Activated CD8-positive, alpha-beta memory T cell treated with anti-CD3 and anti-CD28 coated beads, Interleukin-2, amount 10 ng/mL, durations not matched to agents 7 days and 5 days (primary cell): ENCODE measurements at regions not wholly inside any gene's neighbourhood (a gene's known extent, or its start where the extent isn't known, plus 50 kb on each side); places are given as distances from the start of the nearest gene placed in this dataset.
"Not testable (repeated sequence)": the region's sequence is repeated elsewhere in the genome, so short reads cannot be mapped to it uniquely, and the experiment has no call there.

Source experiments
- ATAC-seq: fragments of 150-1000 bp; cut with Tn5 transposase; one replicate; pipeline ENCODE4 v1.10.0; 2021; ENCODE audit warnings: moderate library complexity
- CTCF ChIA-PET: fragments of 350-600 bp; sonication (Branson Sonifier 250); formaldehyde crosslinking; loops from one replicate; lab custom pipeline; 2021; ENCODE audit warnings: antibody characterized with exemption; lab: Charles Lee
- DNase-seq: peaks from one replicate; pipeline ENCODE4 v3.0.0-alpha.2; 2020
- H3K27ac Mint-ChIP-seq: one replicate; pipeline ENCODE4 v1.8.0; 2021; ENCODE audit warnings: mild to moderate bottlenecking, mixed read lengths
- H3K27me3 Mint-ChIP-seq: one replicate; pipeline ENCODE4 v1.8.0; 2021; ENCODE audit warnings: mixed read lengths
- H3K36me3 Mint-ChIP-seq: one replicate; pipeline ENCODE4 v1.8.0; 2021; ENCODE audit warnings: mild to moderate bottlenecking, mixed read lengths
- H3K4me1 Mint-ChIP-seq: one replicate; pipeline ENCODE4 v1.8.0; 2021; ENCODE audit warnings: mixed read lengths
- H3K4me3 Mint-ChIP-seq: one replicate; pipeline ENCODE4 v1.8.0; 2021; ENCODE audit warnings: mild to moderate bottlenecking, moderate library complexity, mixed read lengths
- H3K9me3 Mint-ChIP-seq: one replicate; pipeline ENCODE4 v1.8.0; 2022; ENCODE audit warnings: low read depth, mixed read lengths

DNA sequence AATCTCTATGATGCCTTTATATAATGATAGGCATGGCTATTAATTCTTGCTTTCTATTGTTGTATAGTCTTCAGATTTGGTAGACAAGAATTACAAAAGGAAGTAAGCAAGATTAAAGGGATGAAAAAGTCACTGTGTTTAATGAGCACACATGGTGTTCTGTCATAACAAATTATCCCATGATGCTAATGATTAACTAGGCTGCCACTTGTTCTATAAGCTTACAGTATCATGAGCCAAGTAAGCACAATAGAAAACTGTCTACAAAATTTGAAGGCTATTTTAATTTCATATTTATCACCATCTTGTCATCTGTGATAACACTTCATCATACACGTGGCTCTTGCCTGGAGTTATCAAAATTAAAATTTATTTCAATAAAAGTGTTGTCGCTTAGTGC, 466.7 kb downstream of the GASK1B start:
- Mint-ChIP-seq H3K9me3 (peaks cover 2% of the 10 kb centered on the region), H3K4me3 (no peak overlapping the region), H3K27ac (no peak overlapping the region), H3K27me3 (no peaks in the 10 kb centered on the region), H3K36me3 (no peaks in the 10 kb centered on the region), H3K4me1 (no peaks in the 10 kb centered on the region)
- DNase-seq (no peak), ATAC-seq (no peak)
- CTCF ChIA-PET: no interaction called here

DNA sequence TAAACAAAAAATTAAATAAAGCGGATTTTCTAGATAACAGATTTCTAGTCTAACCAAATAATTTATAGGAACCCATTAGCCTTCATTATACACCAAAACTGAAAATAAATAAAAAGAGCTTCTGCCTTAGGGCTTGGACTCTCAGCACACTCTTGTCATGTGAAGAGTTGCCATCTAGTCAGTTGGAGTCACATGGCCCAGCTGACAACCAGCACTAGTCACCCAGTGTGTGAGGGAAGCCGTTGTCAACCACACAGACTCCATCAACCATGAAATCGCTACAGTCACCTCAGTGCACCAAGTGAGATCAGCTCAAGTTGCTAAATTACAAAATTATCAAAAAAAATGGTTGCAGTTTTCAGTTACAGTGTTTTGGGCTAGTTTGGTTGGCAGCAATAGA, 470.0 kb downstream of the GASK1B start:
- DNase-seq: no peak
- ATAC-seq: no peak
- CTCF ChIA-PET: no interaction called here
- no peaks in the 10 kb centered on the region for H3K27me3 Mint-ChIP-seq
- H3K4me1 Mint-ChIP-seq: no peaks in the 10 kb centered on the region
- H3K36me3 Mint-ChIP-seq: no peaks in the 10 kb centered on the region
- H3K4me3 Mint-ChIP-seq: no peak overlapping the region
- H3K27ac Mint-ChIP-seq: no peak overlapping the region
- H3K9me3 Mint-ChIP-seq: peaks cover 2% of the 10 kb centered on the region

DNA sequence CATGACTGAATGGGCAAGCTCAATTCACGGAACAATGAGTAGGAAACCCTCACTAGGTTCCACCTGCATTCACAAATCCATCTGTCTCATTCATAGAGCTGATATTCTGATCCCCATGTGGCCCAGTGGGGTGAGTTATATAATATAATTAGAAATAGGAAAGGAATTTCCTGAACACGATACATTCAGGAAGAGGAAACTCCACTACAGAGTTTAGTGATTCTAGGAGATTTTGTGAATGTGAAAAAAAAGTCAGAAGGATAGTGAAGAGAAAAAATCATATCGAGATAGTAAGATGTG, 471.2 kb downstream of the GASK1B start:
- no peak for DNase-seq
- no peaks in the 10 kb centered on the region for H3K36me3 Mint-ChIP-seq
- H3K27me3 Mint-ChIP-seq: no peaks in the 10 kb centered on the region
- H3K27ac Mint-ChIP-seq: no peak overlapping the region
- no peaks in the 10 kb centered on the region for H3K4me1 Mint-ChIP-seq
- CTCF ChIA-PET: no interaction called here
- H3K4me3 Mint-ChIP-seq: no peak overlapping the region
- ATAC-seq: no peak
- H3K9me3 Mint-ChIP-seq: peaks cover 2% of the 10 kb centered on the region

DNA sequence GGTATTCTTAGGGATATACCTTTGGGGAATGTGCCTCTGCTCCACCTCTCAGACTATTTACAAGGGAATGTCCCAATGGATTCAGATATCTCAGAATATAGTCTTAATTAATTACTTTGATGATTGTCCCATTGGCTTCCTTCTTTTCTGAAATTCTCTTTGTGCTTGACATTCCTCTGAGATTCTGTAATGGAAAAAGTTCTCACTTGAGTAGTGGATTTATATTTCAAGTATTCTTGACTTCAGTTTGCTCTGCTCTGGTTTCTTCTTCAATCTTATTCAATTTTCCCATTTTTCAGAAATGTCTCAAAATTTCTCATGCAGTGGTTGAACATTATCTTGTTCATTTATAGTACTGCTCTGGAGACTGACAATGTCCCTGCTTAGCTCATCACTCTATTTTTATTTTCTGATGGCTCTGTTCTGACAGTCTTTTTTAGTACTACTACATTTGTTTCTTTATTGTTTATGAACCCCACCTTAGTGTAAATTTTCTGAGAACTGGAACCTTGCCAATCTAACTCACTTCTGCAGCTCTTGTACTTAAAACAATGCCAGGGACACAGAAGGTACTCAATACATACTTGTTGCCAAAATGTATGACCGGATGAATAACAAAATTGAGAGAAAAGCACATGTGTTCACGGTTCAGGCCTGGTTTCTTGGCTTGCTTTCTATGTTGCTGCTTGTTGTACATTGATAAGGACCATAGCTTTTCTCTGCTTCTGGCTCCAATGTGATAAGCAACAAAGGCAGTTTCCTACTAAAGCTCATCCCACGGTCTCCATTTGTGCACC, 471.7 kb downstream of the GASK1B start:
- H3K4me1 Mint-ChIP-seq: no peaks in the 10 kb centered on the region
- no peak overlapping the region for H3K4me3 Mint-ChIP-seq
- no peaks in the 10 kb centered on the region for H3K36me3 Mint-ChIP-seq
- H3K27ac Mint-ChIP-seq: no peak overlapping the region
- peaks cover 2% of the 10 kb centered on the region for H3K9me3 Mint-ChIP-seq
- CTCF ChIA-PET: no interaction called here
- no peaks in the 10 kb centered on the region for H3K27me3 Mint-ChIP-seq
- no peak for ATAC-seq
- no peak for DNase-seq

DNA sequence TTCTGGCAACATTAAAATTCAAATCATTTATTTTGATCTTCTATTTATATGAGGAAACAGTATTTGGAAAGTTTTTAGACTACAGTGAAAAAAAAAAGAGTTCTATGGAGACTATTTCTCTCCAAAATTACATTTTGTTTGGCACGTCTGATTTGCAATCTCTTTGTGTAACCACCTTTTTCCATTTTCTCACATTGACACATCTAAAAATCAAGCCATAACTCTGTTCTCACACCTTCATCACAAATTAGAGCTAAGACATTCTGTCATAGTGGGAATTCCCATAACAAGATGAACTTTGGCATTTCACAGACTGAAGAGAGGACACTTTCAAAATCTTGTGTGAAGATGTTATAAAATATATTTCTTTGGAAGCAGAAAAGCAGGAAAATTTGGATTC, 468.9 kb downstream of the GRIA2 start:
- H3K27ac Mint-ChIP-seq: no peak overlapping the region
- CTCF ChIA-PET: no interaction called here
- ATAC-seq: no peak

DNA sequence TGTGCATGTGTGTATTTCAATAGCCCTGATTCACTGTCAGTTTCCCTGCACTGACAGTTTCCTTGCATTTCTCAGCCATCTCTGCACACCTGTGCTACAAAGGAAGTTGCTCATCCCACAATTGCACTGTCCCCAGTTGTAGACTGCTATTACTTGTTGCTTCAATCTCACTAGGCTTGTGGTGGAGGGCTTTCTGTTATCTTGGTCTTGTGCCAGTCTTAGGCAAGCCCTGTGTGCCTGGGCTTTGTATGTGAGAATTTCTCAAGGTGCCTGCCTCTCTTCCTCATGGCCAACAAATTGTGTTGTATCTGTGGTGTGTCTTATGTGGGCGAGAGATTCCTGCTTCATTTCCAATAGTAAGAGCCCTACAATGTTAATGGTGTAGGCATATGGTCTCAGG, 467.4 kb downstream of the GRIA2 start:
- H3K36me3 Mint-ChIP-seq: no peaks in the 10 kb centered on the region
- CTCF ChIA-PET: no interaction called here
- no peak overlapping the region for H3K4me3 Mint-ChIP-seq
- H3K27me3 Mint-ChIP-seq: no peaks in the 10 kb centered on the region
- DNase-seq (no peak), ATAC-seq (no peak)
- no peaks in the 10 kb centered on the region for H3K4me1 Mint-ChIP-seq
- H3K9me3 Mint-ChIP-seq: peaks cover 2% of the 10 kb centered on the region
- H3K27ac Mint-ChIP-seq: no peak overlapping the region

More for the DNA sequence above, 468.9 kb downstream of the GRIA2 start:
- Mint-ChIP-seq H3K9me3 (peaks cover 2% of the 10 kb centered on the region), H3K36me3 (no peaks in the 10 kb centered on the region), H3K27me3 (no peaks in the 10 kb centered on the region), H3K4me3 (no peak overlapping the region), H3K4me1 (no peaks in the 10 kb centered on the region)
- no peak for DNase-seq

DNA sequence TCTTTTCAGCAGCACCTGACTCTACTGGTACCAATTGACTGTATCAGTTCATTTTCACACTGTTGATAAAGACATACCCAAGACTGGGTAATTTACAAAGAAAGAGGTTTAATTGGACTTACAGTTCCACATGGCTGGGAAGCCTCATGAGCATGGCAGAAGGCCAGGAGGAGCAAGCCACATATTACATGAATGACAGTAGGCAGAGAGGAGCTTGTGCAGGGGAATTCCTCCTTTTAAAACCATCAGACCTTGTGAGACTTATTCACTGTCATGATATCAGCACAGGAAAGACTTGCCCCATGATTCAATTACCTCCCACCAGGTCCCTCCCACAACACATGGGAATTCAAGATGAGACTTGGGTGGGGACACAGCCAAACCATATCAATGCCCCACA, 458.8 kb downstream of the GRIA2 start:
- H3K27me3 Mint-ChIP-seq, H3K4me3 Mint-ChIP-seq, H3K9me3 Mint-ChIP-seq, ATAC-seq, DNase-seq, CTCF ChIA-PET, H3K4me1 Mint-ChIP-seq, H3K27ac Mint-ChIP-seq, H3K36me3 Mint-ChIP-seq: not testable (repeated sequence)

DNA sequence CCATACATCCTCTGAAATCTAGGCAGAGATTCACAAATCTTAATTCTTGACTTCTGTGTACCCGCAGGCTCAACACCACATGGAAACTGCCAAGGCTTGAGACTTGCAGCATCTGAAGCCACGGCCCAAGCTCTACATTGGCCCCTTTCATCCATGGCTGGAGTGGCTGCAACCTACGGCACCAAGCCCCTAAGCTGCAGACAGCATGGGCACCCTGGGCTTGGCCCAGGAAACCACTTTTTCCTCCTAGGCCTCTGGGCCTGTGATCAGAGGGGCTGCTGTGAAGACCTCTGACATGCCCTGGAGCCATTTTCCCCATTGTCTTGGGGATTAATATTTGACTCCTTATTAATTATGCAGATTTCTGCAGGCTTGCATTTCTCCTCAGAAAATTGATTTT, 457.9 kb downstream of the GRIA2 start:
- Mint-ChIP-seq H3K36me3 (no peaks in the 10 kb centered on the region), H3K4me3 (no peak overlapping the region), H3K9me3 (peaks cover 7% of the 10 kb centered on the region), H3K27ac (no peak overlapping the region), H3K4me1 (no peaks in the 10 kb centered on the region), H3K27me3 (no peaks in the 10 kb centered on the region)
- ATAC-seq (no peak), DNase-seq (no peak)
- CTCF ChIA-PET: no interaction called here

DNA sequence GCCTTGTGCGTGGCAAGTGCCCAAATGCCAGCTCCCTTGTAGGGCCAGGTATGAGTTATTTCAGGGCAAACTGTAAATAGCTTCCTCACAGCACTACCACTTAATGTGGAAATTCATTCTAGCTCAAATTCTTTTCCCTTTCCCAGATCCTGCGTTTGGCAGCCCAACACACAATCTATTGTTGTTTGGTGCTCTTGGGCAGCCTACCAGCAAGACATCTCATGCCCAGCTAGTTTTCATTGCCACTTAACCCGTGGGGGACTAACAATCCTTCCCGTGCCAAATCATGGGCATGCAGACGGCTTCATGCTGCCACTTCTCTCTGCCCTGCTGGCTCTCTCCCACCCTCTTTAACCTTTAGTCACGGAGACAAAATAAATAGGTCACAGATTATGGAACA, 454.2 kb downstream of the GRIA2 start:
- CTCF ChIA-PET: no interaction called here
- Mint-ChIP-seq H3K4me3 (no peak overlapping the region), H3K4me1 (no peaks in the 10 kb centered on the region), H3K27ac (no peak overlapping the region), H3K9me3 (peaks cover 7% of the 10 kb centered on the region), H3K27me3 (no peaks in the 10 kb centered on the region), H3K36me3 (no peaks in the 10 kb centered on the region)
- ATAC-seq (no peak), DNase-seq (no peak)

DNA sequence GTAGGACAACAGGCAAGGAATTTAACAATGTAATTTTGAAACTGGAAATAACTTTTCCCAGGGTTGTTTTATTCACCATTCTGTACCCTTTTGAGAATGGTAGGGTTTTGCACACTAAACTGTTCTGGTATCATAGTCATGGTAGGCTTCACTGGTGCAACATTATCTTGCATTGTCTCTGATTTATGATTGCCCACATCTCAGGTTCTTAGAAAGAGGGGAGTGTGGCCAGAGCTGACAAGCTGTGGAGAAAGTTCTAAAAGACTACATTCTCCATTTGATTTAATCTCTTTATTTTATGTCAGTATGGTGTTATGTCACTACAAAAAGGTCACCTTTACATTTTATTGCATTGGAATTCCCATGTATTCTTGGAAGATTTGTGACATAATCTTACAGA, 447.3 kb downstream of the GRIA2 start:
- no peaks in the 10 kb centered on the region for H3K9me3 Mint-ChIP-seq

DNA sequence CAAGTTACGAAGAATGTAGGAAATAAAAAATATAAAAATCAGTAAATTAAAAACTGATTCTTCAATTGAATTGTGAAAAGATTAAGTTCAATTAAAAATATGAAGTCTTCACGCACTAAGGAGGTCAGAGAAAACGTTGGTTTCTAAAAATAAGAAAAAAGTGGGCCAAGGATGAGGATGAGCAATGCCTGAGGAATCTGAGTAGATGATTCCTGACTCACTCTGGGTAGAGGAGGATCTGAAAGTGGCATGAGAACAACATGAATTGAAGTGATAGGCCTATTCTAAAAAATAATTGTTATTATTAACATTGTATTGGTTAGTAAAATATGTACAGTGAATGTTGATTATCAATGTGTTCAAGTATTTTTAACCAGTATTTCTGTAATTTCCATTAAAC, 444.2 kb downstream of the GRIA2 start:
- CTCF ChIA-PET: no interaction called here
- H3K9me3 Mint-ChIP-seq: no peaks in the 10 kb centered on the region
- DNase-seq (no peak), ATAC-seq (no peak)
- no peaks in the 10 kb centered on the region for H3K27me3 Mint-ChIP-seq
- H3K27ac Mint-ChIP-seq: no peak overlapping the region
- no peaks in the 10 kb centered on the region for H3K36me3 Mint-ChIP-seq
- no peak overlapping the region for H3K4me3 Mint-ChIP-seq
- H3K4me1 Mint-ChIP-seq: no peaks in the 10 kb centered on the region

More for the DNA sequence above, 447.3 kb downstream of the GRIA2 start:
- H3K4me3 Mint-ChIP-seq: no peak overlapping the region
- CTCF ChIA-PET: no interaction called here
- ATAC-seq (no peak), DNase-seq (no peak)
- H3K4me1 Mint-ChIP-seq: no peaks in the 10 kb centered on the region
- no peaks in the 10 kb centered on the region for H3K27me3 Mint-ChIP-seq
- no peak overlapping the region for H3K27ac Mint-ChIP-seq
- no peaks in the 10 kb centered on the region for H3K36me3 Mint-ChIP-seq

DNA sequence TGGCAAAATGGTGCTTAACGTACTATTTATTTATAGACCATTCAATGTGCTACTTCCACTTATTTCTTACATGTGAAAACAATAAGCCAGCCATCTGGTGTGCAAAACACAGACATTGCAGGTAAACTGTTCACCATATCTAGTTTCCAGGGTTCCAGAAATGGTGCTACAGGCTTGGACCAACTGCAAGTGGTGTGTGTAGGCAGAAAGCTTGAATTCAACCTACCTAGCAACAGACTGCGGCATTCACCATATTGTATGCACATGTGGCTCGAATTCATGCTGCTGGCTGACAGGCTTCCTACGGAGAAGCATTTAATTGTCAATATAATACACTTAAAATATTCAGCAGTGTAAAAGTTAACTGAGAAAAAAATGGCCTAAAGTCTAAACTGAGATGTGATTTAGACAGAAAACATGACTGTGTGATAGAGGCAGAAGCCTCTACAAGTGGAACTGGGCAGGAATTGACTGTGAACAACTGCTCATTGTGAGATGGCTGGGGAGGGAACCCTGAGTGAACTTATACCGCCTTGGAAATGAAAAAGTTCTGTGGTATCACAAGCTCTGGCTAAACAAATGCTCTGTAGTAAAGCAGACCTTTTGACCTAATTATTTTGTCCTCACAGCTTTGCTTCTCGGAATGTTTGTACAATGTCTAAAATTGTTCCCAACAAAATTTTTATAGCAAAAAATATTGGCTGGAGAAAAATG, 434.7 kb downstream of the GRIA2 start:
- H3K27ac Mint-ChIP-seq: no peak overlapping the region
- no peak for ATAC-seq
- CTCF ChIA-PET: no interaction called here
- H3K27me3 Mint-ChIP-seq: no peaks in the 10 kb centered on the region
- H3K9me3 Mint-ChIP-seq: peaks cover 2% of the 10 kb centered on the region
- no peak for DNase-seq
- no peaks in the 10 kb centered on the region for H3K4me1 Mint-ChIP-seq
- no peaks in the 10 kb centered on the region for H3K36me3 Mint-ChIP-seq
- H3K4me3 Mint-ChIP-seq: no peak overlapping the region

DNA sequence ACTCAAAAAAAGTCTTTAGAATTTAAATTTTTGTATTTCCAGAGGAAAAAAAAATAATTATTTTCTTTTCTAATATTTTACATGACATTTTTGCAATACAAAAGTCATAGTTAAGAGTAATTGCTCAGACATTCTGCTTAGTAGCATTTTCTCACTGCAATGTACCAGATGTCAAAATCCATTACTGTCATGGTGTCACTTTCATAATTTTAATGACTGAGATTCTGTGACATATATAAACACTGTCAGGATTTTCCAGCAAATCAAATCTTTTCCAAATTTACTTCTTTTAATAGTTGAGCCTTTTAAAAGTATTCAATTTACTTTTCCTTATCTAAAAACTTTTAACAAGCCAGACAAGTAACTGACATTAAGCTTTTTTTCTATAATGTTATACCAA, 422.7 kb downstream of the GRIA2 start:
- ATAC-seq: no peak
- no peak for DNase-seq

DNA sequence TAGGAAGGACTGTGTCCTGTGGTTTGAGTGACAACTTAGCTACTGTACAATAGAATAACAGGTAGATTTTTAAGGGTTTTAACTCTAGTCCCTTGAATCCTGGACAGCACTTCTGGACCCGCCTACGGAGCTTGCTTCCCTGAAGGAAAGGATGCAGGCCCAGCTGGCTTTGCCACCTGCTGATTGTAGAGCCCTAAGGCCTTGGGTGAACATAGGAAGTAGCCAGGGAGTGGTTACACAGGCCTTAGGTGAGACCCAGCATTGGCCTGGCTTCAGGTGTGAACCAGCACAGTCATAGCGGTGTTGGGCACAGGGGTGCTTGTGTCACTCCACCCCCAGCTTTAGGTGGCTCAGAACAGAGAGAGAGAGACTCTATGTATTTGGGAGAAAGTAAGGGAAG, 413.5 kb downstream of the GRIA2 start:
- Mint-ChIP-seq H3K4me3 (no peak overlapping the region), H3K27me3 (no peaks in the 10 kb centered on the region), H3K4me1 (no peaks in the 10 kb centered on the region), H3K27ac (no peak overlapping the region), H3K9me3 (no peaks in the 10 kb centered on the region), H3K36me3 (no peaks in the 10 kb centered on the region)
- ATAC-seq (no peak), DNase-seq (no peak)
- CTCF ChIA-PET: no interaction called here

More for the DNA sequence above, 422.7 kb downstream of the GRIA2 start:
- Mint-ChIP-seq H3K27me3 (no peaks in the 10 kb centered on the region), H3K36me3 (no peaks in the 10 kb centered on the region), H3K9me3 (no peaks in the 10 kb centered on the region), H3K4me3 (no peak overlapping the region), H3K4me1 (no peaks in the 10 kb centered on the region), H3K27ac (no peak overlapping the region)
- CTCF ChIA-PET: no interaction called here
